ENCODE measurements at regions not wholly inside any gene's neighbourhood (a gene's known extent, or its start where the extent isn't known, plus 50 kb on each side); places are given as distances from the start of the nearest gene placed in this dataset.
"Not testable (repeated sequence)": the region's sequence is repeated elsewhere in the genome, so short reads cannot be mapped to it uniquely, and the experiment has no call there.

DNA sequence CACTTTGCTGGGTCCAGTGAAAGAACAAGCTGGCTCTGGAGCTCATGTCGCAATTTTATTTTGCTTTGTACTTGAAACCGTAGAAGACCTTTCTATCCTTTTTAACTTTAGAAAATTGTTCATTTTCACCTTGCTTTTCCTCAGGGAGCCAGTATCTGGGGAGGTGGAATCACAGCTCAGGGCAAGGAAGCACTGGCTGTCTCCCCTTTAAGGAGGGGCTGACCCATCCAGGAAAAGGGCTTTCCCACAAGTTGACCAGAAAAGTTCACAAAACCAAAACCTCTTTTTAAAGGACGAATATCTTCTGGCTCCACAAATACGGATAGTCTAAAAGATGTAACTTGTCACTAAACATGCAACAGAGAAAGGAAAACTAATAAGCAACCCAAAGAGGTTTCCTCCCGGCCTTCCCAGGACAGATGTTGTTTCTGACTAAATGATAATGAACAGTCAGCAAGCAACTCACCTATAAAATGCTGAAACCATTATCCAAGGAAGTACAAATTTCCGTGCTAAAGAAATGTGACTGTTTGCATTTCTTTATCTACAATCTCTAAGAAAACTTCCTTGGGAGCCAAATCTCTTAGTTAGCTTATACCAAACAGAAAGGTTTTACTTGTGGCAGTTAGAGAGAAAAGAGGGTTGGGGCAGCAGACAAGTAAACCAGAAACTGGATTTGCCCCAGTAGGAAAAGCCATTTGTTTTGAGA, 278.2 kb downstream of the PLK2 start:
- H3F3A ChIP-seq (ENCODE audit: insufficient read depth, low read length): no peaks in the 10 kb centered on the region
- no peaks in the 10 kb centered on the region for H3K36me3 ChIP-seq (replicated peaks; ENCODE audit: insufficient read depth, low read length)
- no peak overlapping the region for H3K27ac ChIP-seq (ENCODE audit: low read length)
- no peak for DNase-seq
- H3K9me3 ChIP-seq (replicated peaks; ENCODE audit: insufficient read depth, low read length): no peaks in the 10 kb centered on the region
- H3K9me2 ChIP-seq (replicated peaks; ENCODE audit: insufficient read depth, low read length): no peaks in the 10 kb centered on the region
- no peaks in the 10 kb centered on the region for H3K27me3 ChIP-seq (replicated peaks; ENCODE audit: insufficient read depth, low read length)
- H3K4me3 ChIP-seq (ENCODE audit: low read length): no peak overlapping the region
- H2AFZ ChIP-seq (ENCODE audit: low read length): no peak overlapping the region
- no peak overlapping the region for H3K4me2 ChIP-seq (ENCODE audit: low read depth, low read length)
- H4K20me1 ChIP-seq (ENCODE audit: insufficient read depth, low read length): no peaks in the 10 kb centered on the region
- no peak overlapping the region for H3K9ac ChIP-seq (ENCODE audit: low read length)
- TF ChIP-seq EZH2 (optimal IDR thresholded peaks at IDR 0.05; ENCODE audit: low read depth, low read length) (no peak), EZH2phosphoT487 (IDR thresholded peaks at IDR 0.05; ENCODE audit: low read length) (no peak)
- TF ChIP-seq, protein P1, sequence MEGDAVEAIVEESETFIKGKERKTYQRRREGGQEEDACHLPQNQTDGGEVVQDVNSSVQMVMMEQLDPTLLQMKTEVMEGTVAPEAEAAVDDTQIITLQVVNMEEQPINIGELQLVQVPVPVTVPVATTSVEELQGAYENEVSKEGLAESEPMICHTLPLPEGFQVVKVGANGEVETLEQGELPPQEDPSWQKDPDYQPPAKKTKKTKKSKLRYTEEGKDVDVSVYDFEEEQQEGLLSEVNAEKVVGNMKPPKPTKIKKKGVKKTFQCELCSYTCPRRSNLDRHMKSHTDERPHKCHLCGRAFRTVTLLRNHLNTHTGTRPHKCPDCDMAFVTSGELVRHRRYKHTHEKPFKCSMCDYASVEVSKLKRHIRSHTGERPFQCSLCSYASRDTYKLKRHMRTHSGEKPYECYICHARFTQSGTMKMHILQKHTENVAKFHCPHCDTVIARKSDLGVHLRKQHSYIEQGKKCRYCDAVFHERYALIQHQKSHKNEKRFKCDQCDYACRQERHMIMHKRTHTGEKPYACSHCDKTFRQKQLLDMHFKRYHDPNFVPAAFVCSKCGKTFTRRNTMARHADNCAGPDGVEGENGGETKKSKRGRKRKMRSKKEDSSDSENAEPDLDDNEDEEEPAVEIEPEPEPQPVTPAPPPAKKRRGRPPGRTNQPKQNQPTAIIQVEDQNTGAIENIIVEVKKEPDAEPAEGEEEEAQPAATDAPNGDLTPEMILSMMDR (IDR thresholded peaks at IDR 0.05; ENCODE audit: low read length): no peak
- H3K4me1 ChIP-seq (ENCODE audit: low read length): no peaks in the 10 kb centered on the region
- H3K79me2 ChIP-seq (ENCODE audit: low read length): no peaks in the 10 kb centered on the region

DNA sequence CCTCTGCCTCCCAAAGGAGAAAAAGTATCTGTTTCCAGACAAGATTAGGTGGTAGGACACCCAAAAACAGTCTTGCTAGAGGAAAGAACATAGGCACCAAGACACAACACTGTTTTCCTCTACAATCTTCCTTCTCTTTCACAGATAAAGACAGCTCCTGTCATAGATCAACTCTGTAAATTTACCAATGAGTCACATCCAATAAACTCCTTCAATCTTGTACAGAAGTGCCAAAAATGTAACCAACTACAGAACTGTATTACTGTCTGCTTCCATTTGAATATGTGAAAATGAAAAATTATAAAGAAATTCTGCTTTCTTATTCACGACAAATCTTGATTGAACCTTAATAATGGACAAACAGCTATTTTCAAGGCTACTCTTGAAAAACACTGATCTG, 286.9 kb downstream of the PLK2 start:
- no peak for DNase-seq
- Histone ChIP-seq H3K27me3 (replicated peaks; ENCODE audit: insufficient read depth, low read length) (no peaks in the 10 kb centered on the region), H3K79me2 (ENCODE audit: low read length) (no peaks in the 10 kb centered on the region), H2AFZ (ENCODE audit: low read length) (no peak overlapping the region), H3K9me3 (replicated peaks; ENCODE audit: insufficient read depth, low read length) (no peaks in the 10 kb centered on the region), H3F3A (ENCODE audit: insufficient read depth, low read length) (no peaks in the 10 kb centered on the region), H3K4me2 (ENCODE audit: low read depth, low read length) (no peak overlapping the region), H3K36me3 (replicated peaks; ENCODE audit: insufficient read depth, low read length) (no peaks in the 10 kb centered on the region), H3K4me1 (ENCODE audit: low read length) (no peaks in the 10 kb centered on the region), H3K9ac (ENCODE audit: low read length) (no peak overlapping the region), H3K27ac (ENCODE audit: low read length) (no peak overlapping the region), H4K20me1 (ENCODE audit: insufficient read depth, low read length) (no peaks in the 10 kb centered on the region), H3K4me3 (ENCODE audit: low read length) (no peak overlapping the region), H3K9me2 (replicated peaks; ENCODE audit: insufficient read depth, low read length) (no peaks in the 10 kb centered on the region)
- TF ChIP-seq EZH2 (optimal IDR thresholded peaks at IDR 0.05; ENCODE audit: low read depth, low read length) (no peak), EZH2phosphoT487 (IDR thresholded peaks at IDR 0.05; ENCODE audit: low read length) (no peak)
- TF ChIP-seq, protein P1 (IDR thresholded peaks at IDR 0.05; ENCODE audit: low read length): no peak

DNA sequence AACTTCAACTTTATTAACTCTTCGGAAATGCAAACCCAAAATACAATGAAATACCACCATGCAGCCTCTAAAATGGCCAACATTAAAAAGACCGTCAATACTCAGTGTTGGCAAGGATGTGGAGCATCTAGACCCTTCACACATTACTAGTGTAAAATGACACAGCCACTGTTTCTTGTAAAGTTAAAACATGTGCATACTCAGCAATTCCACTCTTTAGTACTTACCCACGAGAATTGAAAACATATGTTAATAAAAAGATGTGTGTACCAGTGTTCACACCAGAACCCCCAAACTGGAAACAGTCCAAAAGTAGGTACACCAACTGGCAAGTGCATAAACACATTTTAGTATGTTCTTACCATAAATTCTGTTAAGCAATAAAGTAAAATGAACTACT, 294.7 kb downstream of the PLK2 start:
- Histone ChIP-seq H3K79me2 (ENCODE audit: low read length) (no peaks in the 10 kb centered on the region), H3K9ac (ENCODE audit: low read length) (no peak overlapping the region)

DNA sequence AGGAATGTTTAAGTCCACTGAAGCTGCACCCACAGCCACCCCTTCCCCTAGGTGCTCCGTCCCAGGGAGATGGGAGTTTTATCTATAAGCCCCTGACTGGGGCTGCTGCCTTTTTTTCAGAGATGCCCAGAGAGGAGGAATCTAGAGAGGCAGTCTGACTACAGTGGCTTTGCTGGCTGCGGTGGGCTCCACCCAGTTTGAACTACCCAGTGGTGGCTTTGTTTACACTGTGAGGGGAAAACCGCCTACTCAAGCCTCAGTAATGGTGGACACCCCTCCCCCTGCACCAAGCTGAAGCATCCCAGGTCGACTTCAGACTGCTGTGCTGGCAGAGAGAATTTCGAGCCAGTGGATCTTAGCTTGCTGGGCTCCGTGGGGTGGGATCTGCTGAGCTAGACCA, 298.0 kb downstream of the PLK2 start:
- H3F3A ChIP-seq (ENCODE audit: insufficient read depth, low read length); DNase-seq; H3K79me2 ChIP-seq (ENCODE audit: low read length); H3K36me3 ChIP-seq (replicated peaks; ENCODE audit: insufficient read depth, low read length); H3K9me3 ChIP-seq (replicated peaks; ENCODE audit: insufficient read depth, low read length); H3K9ac ChIP-seq (ENCODE audit: low read length); H3K4me2 ChIP-seq (ENCODE audit: low read depth, low read length); H3K4me1 ChIP-seq (ENCODE audit: low read length); H4K20me1 ChIP-seq (ENCODE audit: insufficient read depth, low read length); H2AFZ ChIP-seq (ENCODE audit: low read length); H3K27ac ChIP-seq (ENCODE audit: low read length); H3K27me3 ChIP-seq (replicated peaks; ENCODE audit: insufficient read depth, low read length); H3K9me2 ChIP-seq (replicated peaks; ENCODE audit: insufficient read depth, low read length); H3K4me3 ChIP-seq (ENCODE audit: low read length): not testable (repeated sequence)

More for the DNA sequence above, 294.7 kb downstream of the PLK2 start:
- Histone ChIP-seq H3K36me3 (replicated peaks; ENCODE audit: insufficient read depth, low read length) (no peaks in the 10 kb centered on the region), H2AFZ (ENCODE audit: low read length) (no peak overlapping the region), H3K4me2 (ENCODE audit: low read depth, low read length) (no peak overlapping the region), H3K9me3 (replicated peaks; ENCODE audit: insufficient read depth, low read length) (no peaks in the 10 kb centered on the region), H3F3A (ENCODE audit: insufficient read depth, low read length) (no peaks in the 10 kb centered on the region), H3K4me1 (ENCODE audit: low read length) (no peaks in the 10 kb centered on the region), H3K4me3 (ENCODE audit: low read length) (no peak overlapping the region), H3K9me2 (replicated peaks; ENCODE audit: insufficient read depth, low read length) (no peaks in the 10 kb centered on the region), H3K27me3 (replicated peaks; ENCODE audit: insufficient read depth, low read length) (no peaks in the 10 kb centered on the region), H4K20me1 (ENCODE audit: insufficient read depth, low read length) (no peaks in the 10 kb centered on the region), H3K27ac (ENCODE audit: low read length) (no peak overlapping the region)
- no peak for DNase-seq
- TF ChIP-seq EZH2 (optimal IDR thresholded peaks at IDR 0.05; ENCODE audit: low read depth, low read length) (no peak), EZH2phosphoT487 (IDR thresholded peaks at IDR 0.05; ENCODE audit: low read length) (no peak)
- TF ChIP-seq, protein P1 (IDR thresholded peaks at IDR 0.05; ENCODE audit: low read length): no peak

All from MM.1S (cell line).